Body of pancreas (tissue), 4 donors: ENCODE measurements at regions not wholly inside any gene's neighbourhood (a gene's known extent, or its start where the extent isn't known, plus 50 kb on each side); places are given as distances from the start of the nearest gene placed in this dataset.

Experiments
- POLR2A ChIP-seq, 3 donors: fragments of 450-650 bp; IDR thresholded peaks; one replicate each; pipeline ENCODE4 v1.6.1; 2016; ENCODE audit warnings: antibody characterized with exemption in 3 of 3, mild to moderate bottlenecking in 2 of 3
- TF ChIP-seq, protein P1 (sequence below), 7 experiments: fragments of 450-650 bp in 4 of 7; fragments of 200-600 bp in 3 of 7; sonication (generic) in 3 of 7; IDR thresholded peaks; one replicate each; pipeline ENCODE4 v1.5.1; 2016 to 2019; ENCODE audit warnings: antibody characterized with exemption in 7 of 7

- TF ChIP-seq, protein P1, sequence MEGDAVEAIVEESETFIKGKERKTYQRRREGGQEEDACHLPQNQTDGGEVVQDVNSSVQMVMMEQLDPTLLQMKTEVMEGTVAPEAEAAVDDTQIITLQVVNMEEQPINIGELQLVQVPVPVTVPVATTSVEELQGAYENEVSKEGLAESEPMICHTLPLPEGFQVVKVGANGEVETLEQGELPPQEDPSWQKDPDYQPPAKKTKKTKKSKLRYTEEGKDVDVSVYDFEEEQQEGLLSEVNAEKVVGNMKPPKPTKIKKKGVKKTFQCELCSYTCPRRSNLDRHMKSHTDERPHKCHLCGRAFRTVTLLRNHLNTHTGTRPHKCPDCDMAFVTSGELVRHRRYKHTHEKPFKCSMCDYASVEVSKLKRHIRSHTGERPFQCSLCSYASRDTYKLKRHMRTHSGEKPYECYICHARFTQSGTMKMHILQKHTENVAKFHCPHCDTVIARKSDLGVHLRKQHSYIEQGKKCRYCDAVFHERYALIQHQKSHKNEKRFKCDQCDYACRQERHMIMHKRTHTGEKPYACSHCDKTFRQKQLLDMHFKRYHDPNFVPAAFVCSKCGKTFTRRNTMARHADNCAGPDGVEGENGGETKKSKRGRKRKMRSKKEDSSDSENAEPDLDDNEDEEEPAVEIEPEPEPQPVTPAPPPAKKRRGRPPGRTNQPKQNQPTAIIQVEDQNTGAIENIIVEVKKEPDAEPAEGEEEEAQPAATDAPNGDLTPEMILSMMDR (IDR thresholded peaks at IDR 0.05), result no peak
- TF ChIP-seq POLR2A (IDR thresholded peaks at IDR 0.05), result no peak
Measured at GRCh38 chr15:70252951-70253320, 155.2 kb upstream of the TLE3 start.
